IMR-90 (cell line): ENCODE measurements at regions not wholly inside any gene's neighbourhood (a gene's known extent, or its start where the extent isn't known, plus 50 kb on each side); places are given as distances from the start of the nearest gene placed in this dataset.

ENCODE experiments used
- BHLHE40 ChIP-seq: fragments of 150-350 bp; IDR thresholded peaks from 2 replicates; pipeline ENCODE4 v1.6.1; 2016; ENCODE audit warnings: mild to moderate bottlenecking, low read depth, low read length
- CEBPB ChIP-seq: IDR thresholded peaks from 2 replicates; pipeline ENCODE4 v1.6.1; 2012; ENCODE audit warnings: low read depth, low read length, improper control_type of control experiment
- CHD1 ChIP-seq: IDR thresholded peaks from 2 replicates; pipeline ENCODE4 v1.6.1; 2012; ENCODE audit warnings: low read depth, low read length, improper control_type of control experiment
- CTCF ChIP-seq: conservative IDR thresholded peaks from 2 replicates; pipeline ENCODE4 v1.5.1; 2012; ENCODE audit warnings: mild to moderate bottlenecking, low read depth, low read length, improper control_type of control experiment
- FOS ChIP-seq: fragments of 150-350 bp; IDR thresholded peaks from 2 replicates; pipeline ENCODE4 v1.6.1; 2016; ENCODE audit warnings: low read depth, low read length
- MAFK ChIP-seq: IDR thresholded peaks from 2 replicates; pipeline ENCODE4 v1.6.1; 2012; ENCODE audit warnings: low read depth, low read length, improper control_type of control experiment
- MAZ ChIP-seq: IDR thresholded peaks from 2 replicates; pipeline ENCODE4 v1.6.1; 2012; ENCODE audit warnings: low read depth, mild to moderate bottlenecking, low read length, improper control_type of control experiment, moderate library complexity, borderline replicate concordance
- MXI1 ChIP-seq: IDR thresholded peaks from 2 replicates; pipeline ENCODE4 v1.6.1; 2012; ENCODE audit warnings: low read depth, mild to moderate bottlenecking, low read length, moderate library complexity, borderline replicate concordance
- POLR2A ChIP-seq: IDR thresholded peaks from 2 replicates; pipeline ENCODE4 v1.6.1; 2012; ENCODE audit warnings: mild to moderate bottlenecking, low read depth, low read length
- RCOR1 ChIP-seq: IDR thresholded peaks from 2 replicates; pipeline ENCODE4 v1.6.1; 2012; ENCODE audit warnings: mild to moderate bottlenecking, low read length, improper control_type of control experiment; ENCODE audit not compliant: insufficient replicate concordance
- RFX5 ChIP-seq: IDR thresholded peaks from 2 replicates; pipeline ENCODE4 v1.8.0; 2012; ENCODE audit warnings: low read depth, mild to moderate bottlenecking, low read length, moderate library complexity
- SMC3 ChIP-seq: fragments of 150-350 bp; IDR thresholded peaks from 2 replicates; pipeline ENCODE4 v1.6.1; 2016; ENCODE audit warnings: low read depth, mild to moderate bottlenecking, antibody characterized with exemption, low read length, moderate library complexity

GRCh38 chr18:78237864-78238263 lies 741.8 kb upstream of the SALL3 start:
- TF ChIP-seq MXI1 (no peak), CTCF (no peak), POLR2A (no peak), MAZ (no peak), MAFK (no peak), CHD1 (no peak), SMC3 (no peak), RCOR1 (no peak), CEBPB (no peak), RFX5 (no peak), FOS (no peak), BHLHE40 (no peak)
